Fibroblast of lung (primary cell): ENCODE measurements at regions not wholly inside any gene's neighbourhood (a gene's known extent, or its start where the extent isn't known, plus 50 kb on each side); places are given as distances from the start of the nearest gene placed in this dataset.
"Not testable (repeated sequence)": the region's sequence is repeated elsewhere in the genome, so short reads cannot be mapped to it uniquely, and the experiment has no call there.

Source experiments
- CTCF ChIP-seq, 2 donors: IDR thresholded peaks in 1 of 2; conservative IDR thresholded peaks in 1 of 2; 1 replicate in 1 of 2; 2 replicates in 1 of 2; pipeline ENCODE4 v1.5.1; 2011 to 2012; ENCODE audit warnings: low read length in 2 of 2, control low read depth in 1 of 2, inconsistent platforms in 1 of 2, low read depth in 1 of 2, mild to moderate bottlenecking in 1 of 2
- EZH2 ChIP-seq: IDR thresholded peaks from 2 replicates; pipeline ENCODE4 v1.5.1; 2012; ENCODE audit warnings: low read length, control low read depth, mild to moderate bottlenecking; ENCODE audit errors: missing control alignments

GRCh38 chr13:24989959-24990358 is 106.0 kb upstream of the PABPC3 start:
- not testable (repeated sequence) for TF ChIP-seq EZH2; CTCF (conservative IDR thresholded peaks at IDR 0.05 in 1 of 2, IDR thresholded peaks at IDR 0.05 in 1 of 2; ENCODE audit: low read depth in 1 of 2, low read length in 2 of 2)
